ENCODE measurements at regions not wholly inside any gene's neighbourhood (a gene's known extent, or its start where the extent isn't known, plus 50 kb on each side); places are given as distances from the start of the nearest gene placed in this dataset.

GRCh38 chr9:89935115-89935514, 330.3 kb downstream of the GADD45G start:
- TF ChIP-seq EZH2 (IDR thresholded peaks at IDR 0.05; ENCODE audit: borderline replicate concordance, low read length) (no peak), CTCF (IDR thresholded peaks at IDR 0.05; ENCODE audit: low read length) (no peak)

Data from OCI-LY1 (cell line).